MG63 (cell line): ENCODE measurements at regions not wholly inside any gene's neighbourhood (a gene's known extent, or its start where the extent isn't known, plus 50 kb on each side); places are given as distances from the start of the nearest gene placed in this dataset.
"Not testable (repeated sequence)": the region's sequence is repeated elsewhere in the genome, so short reads cannot be mapped to it uniquely, and the experiment has no call there.

Source experiments
- DNase-seq: peaks from one replicate; pipeline ENCODE4 v3.0.0-alpha.2; 2020
- H3K27me3 ChIP-seq: fragments of 250-450 bp; sonication (Bioruptor Pico); 2 replicates; pipeline ENCODE4 v1.5.1; 2020; ENCODE audit warnings: mild to moderate bottlenecking, moderate library complexity
- H3K36me3 ChIP-seq: fragments of 250-450 bp; sonication (Bioruptor Pico); 2 replicates; pipeline ENCODE4 v1.5.1; 2020; ENCODE audit warnings: mild to moderate bottlenecking, moderate library complexity
- H3K4me3 ChIP-seq: fragments of 250-450 bp; sonication (Bioruptor Pico); 2 replicates; pipeline ENCODE4 v1.5.1; 2020; ENCODE audit warnings: mild to moderate bottlenecking, moderate library complexity
- H3K9me3 ChIP-seq: fragments of 250-450 bp; sonication (Bioruptor Pico); 2 replicates; pipeline ENCODE4 v1.5.1; 2020; ENCODE audit warnings: mild to moderate bottlenecking, moderate library complexity

DNA sequence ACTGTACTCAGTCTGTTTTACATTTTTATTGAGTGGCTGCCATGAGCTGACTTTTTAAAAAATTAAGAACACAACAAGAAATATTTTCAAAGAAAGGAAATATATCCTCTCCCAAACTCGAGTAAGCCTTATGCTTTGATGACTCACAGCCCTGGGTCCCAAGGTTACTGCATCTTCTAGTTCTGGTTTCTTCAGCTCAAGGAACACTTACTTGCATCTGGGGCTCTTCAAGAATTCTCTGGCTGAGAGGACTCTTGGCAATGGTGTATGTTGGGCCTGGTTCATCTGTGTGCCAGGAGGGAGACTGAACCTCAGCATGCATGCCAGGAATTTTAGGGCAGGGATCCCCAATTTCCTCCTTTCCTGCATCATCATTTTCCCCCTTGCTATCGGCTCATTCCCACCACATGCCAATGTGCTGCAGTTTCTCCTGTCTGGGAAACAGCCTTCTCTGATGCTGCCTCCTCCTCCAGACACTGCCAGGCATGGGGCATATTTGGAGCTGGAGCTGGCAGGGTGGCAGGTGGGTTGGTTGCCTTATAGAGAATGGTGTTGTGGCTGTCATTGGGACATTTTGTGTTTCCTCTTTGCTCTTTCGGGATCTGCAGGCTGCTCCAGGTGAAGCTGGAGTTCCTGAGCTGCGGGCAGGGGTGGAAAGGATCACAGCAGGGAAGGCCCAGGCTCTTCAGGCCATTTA lies 192.2 kb upstream of the HS6ST1 start:
- Histone ChIP-seq H3K27me3 (0 out of 2 replicates have a peak, but pooled peaks cover 3% of the 10 kb centered on the region), H3K4me3 (no peak overlapping the region), H3K9me3 (no peaks in the 10 kb centered on the region; the same call in 1 of the 2 replicates), H3K36me3 (no peaks in the 10 kb centered on the region)
- no peak for DNase-seq

DNA sequence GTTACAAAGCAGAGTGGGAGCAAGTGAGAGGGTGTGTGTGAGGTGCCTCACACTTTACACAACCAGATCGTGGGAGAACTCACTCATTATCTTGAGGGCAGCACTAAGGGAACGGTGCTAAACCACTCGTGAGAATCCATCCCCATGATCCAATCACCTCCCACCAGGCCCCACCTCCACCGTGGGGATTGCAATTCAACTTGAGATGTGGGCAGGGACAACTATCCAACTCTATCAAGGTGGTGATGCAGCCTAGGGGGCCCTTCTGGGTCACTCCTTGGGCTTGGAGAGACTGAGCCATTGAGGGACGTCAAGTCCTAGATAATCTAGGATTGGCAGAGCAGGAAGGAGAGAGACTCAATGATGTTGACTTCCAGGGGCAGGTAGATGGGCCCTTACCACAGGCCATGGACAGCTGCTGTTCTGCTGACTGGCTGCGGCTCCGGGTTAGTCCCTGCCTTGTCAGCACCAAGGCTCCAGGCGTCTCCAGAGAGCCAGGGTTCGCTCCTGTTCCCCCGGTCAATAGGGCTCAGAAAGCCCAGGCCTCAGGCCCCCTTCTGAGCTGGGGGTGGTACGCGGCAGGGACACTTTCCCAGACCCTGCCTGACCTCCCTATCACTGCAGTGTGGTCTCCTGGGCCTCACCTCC lies 193.2 kb upstream of the HS6ST1 start:
- H3K27me3 ChIP-seq: 0 out of 2 replicates have a peak, but pooled peaks cover 3% of the 10 kb centered on the region
- no peak overlapping the region for H3K4me3 ChIP-seq
- H3K9me3 ChIP-seq: no peaks in the 10 kb centered on the region; the same call in 1 of the 2 replicates
- no peak for DNase-seq
- no peaks in the 10 kb centered on the region for H3K36me3 ChIP-seq

DNA sequence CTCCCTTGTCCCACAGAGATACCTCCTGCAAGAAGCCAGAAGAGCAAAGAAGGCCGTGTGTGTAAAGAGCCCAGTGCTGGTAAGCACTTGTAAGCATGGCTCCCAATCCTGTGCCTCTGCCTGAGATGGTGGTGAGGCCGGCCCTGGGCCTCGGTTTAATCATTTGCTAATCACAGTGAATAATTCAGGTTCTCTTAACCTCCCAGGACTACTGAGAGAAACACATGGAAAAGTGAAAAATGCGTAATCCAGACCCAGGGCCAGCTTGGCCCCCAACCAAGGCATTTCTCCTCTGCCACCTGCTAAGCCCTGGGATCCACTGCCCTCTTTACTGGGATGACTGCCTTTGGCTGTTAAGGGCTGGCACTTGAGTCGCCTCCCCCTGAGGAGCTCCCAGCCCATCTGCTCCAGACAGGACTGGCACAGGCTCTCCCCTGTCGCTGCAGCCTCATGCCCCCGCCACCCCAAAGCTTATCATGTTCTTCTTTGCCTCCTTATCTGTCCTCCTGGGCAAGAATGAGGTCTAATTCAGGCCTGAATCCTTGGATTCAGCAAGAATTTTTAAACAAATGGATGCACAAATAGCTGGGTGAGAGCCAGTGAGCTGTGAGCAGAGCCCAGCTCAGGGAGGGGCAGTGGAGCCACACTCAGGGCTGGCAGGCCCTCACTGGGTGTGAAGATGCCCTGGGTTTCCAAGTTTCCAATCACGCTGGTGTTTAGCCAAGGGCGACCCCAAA lies 193.9 kb upstream of the HS6ST1 start:
- Histone ChIP-seq H3K36me3 (no peaks in the 10 kb centered on the region), H3K27me3 (0 out of 2 replicates have a peak, but pooled peaks cover 3% of the 10 kb centered on the region), H3K9me3 (no peaks in the 10 kb centered on the region; the same call in 1 of the 2 replicates), H3K4me3 (no peak overlapping the region)
- no peak for DNase-seq

DNA sequence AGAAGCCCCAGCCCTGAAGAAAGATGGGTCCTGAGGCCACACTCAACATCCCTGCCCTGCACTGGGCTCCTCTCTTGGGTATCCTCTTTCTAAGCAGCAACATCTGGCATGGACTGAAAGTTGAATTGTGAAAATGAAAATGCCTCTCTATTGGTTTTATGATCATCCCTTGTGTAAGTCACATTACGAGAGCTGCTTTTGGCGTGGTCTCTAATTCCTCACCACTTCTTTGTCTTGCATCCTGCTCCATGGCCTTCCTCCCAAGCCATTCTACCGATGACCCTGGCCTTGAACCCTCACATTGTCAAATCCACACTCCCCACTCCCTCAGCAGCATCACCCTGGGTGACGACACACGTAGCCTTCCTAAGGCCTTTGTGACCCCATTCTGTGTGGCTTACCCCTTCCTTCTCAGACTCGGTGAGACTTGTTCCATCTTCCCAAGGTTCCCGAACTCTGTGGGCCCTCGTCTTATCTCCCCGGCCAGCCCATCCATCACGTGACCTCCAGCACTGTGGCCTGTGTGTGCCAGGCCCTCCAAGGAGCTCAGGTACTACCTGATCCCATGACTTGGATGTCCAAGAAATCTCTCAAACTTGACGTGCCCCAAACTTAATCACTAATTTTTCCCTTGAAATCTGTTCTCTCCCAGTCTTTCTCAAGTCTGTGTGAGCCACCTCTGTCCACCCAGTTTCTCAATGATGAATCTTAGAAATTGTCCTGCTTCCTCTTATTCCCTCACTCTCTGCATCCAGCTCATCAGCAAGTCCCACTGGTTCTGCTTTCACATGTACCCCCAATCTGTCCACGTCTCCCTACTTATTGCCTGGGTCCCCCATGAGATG lies 194.7 kb upstream of the HS6ST1 start:
- H3K36me3 ChIP-seq: no peaks in the 10 kb centered on the region
- 0 out of 2 replicates have a peak, but pooled peaks cover 3% of the 10 kb centered on the region for H3K27me3 ChIP-seq
- no peak for DNase-seq
- H3K4me3 ChIP-seq: no peak overlapping the region
- H3K9me3 ChIP-seq: no peaks in the 10 kb centered on the region; the same call in 1 of the 2 replicates

DNA sequence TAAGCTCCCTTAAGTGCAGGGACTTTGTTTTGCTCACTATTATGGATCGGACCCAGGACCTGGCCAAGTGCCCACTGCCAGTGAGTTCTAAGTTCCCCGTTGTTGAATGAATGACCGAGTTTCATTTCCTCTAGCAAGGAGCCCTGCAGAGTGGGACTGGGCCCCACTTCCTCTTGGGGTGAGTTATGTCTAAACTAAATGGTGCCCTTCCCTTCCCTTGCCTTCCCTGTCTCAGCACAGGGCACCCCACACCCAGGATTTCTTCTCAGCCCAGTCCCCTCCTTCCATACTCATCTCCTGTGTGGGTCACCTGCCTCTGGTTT lies 195.3 kb upstream of the HS6ST1 start:
- no peak overlapping the region for H3K4me3 ChIP-seq
- no peak for DNase-seq

DNA sequence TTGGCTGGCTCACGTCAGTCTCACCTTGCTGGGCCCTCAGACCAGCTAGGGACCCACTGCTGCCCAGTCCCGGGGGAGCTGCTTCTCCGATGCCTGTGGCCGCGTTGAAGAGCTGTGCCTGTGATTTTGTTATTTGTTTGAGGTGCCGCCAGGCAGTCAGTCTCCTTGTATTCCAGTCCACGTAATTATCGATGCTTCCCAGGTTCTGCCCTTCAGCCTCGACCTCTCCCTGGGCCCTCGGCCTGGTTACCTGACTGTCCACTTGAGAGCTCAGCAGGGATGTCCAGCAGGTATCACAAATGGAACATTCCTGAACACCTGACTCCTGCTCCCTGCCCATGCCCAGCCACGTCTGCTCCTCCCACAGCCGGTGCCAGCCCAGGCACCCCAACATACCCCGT lies 195.9 kb upstream of the HS6ST1 start:
- no peak for DNase-seq
- Histone ChIP-seq H3K27me3 (no peaks in the 10 kb centered on the region), H3K9me3 (no peaks in the 10 kb centered on the region), H3K36me3 (no peaks in the 10 kb centered on the region), H3K4me3 (no peak overlapping the region)

More for the DNA sequence above, 195.3 kb upstream of the HS6ST1 start:
- no peaks in the 10 kb centered on the region; the same call in 1 of the 2 replicates for H3K9me3 ChIP-seq
- H3K27me3 ChIP-seq: 0 out of 2 replicates have a peak, but pooled peaks cover 3% of the 10 kb centered on the region
- no peaks in the 10 kb centered on the region for H3K36me3 ChIP-seq

DNA sequence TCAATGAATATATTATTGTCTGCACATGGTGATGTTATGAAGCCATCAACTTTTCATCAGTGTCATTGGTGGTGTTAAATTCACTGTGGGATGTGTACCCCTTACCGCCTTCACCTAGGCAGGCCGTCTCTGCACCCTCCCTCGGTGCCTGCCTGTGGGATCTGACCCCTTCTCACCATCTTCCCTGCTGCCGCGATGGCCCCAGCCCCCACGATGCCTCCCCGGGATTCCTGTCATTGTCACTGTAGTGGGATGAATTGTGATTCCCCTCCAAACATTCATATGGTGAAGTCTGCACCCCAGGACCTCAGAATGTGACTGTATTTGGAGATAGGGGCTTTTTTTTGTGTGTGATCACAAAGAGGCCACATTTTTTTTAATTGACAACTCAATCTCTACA lies 198.3 kb upstream of the HS6ST1 start:
- Histone ChIP-seq H3K4me3 (no peak overlapping the region), H3K27me3 (no peaks in the 10 kb centered on the region), H3K36me3 (no peaks in the 10 kb centered on the region)

DNA sequence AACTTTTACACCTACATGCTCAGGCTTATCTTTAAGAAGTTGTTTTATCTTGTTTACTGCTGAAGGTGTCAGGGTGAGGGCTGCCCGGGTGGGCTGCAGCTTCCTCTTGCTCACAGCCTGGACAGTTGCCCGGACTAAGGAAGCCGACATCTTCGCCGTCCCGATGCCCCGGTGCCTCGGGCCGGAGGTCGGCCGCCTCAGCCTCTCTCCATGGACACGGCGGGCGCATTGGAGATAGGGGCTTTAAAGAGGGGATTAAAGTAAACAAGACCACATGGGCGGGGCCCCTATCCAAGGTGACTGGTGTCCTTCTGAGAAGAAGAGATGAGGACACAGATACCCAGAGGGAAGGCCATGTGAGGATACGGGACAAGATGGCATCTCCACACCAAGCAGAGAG lies 200.4 kb upstream of the HS6ST1 start:
- not testable (repeated sequence) for H3K9me3 ChIP-seq, H3K4me3 ChIP-seq, H3K36me3 ChIP-seq, H3K27me3 ChIP-seq, DNase-seq

More for the DNA sequence above, 198.3 kb upstream of the HS6ST1 start:
- no peaks in the 10 kb centered on the region for H3K9me3 ChIP-seq
- DNase-seq: no peak

DNA sequence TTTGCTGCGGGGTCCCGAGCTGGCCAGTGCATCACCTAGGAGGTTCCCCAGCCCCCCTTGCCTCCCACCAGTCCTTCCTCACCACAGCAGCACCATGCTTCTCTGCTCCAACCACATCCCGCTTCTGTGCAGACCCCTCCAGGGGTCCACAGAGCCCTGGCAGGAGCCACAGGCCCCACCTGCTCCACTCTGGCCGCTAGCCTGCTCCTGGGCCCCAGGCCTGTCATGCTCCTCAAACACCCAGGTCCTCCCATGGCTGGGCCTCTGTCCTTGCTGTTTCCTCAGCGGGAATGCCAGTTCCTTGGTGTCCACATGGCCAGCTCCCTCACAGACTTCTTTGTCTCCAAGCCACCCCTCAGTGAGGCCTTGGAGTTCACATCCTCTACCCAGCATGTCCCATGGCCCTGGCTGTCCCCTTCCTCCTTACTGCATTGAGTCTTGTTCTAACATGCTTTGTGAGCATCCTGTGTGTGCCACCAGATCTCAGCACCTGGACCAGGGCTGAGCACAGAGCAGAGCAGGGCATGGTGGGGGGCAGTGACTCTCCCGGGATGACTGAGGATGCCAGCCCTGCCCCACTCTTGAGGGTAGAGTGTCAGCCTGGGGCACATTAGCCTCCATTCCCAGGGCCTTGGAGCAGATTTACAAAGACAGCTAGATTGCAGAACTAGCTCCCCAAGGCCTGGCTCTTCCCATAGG lies 201.0 kb upstream of the HS6ST1 start:
- DNase-seq: no peak
- no peaks in the 10 kb centered on the region for H3K36me3 ChIP-seq
- no peak overlapping the region for H3K4me3 ChIP-seq
- no peaks in the 10 kb centered on the region for H3K27me3 ChIP-seq
- H3K9me3 ChIP-seq: no peaks in the 10 kb centered on the region

DNA sequence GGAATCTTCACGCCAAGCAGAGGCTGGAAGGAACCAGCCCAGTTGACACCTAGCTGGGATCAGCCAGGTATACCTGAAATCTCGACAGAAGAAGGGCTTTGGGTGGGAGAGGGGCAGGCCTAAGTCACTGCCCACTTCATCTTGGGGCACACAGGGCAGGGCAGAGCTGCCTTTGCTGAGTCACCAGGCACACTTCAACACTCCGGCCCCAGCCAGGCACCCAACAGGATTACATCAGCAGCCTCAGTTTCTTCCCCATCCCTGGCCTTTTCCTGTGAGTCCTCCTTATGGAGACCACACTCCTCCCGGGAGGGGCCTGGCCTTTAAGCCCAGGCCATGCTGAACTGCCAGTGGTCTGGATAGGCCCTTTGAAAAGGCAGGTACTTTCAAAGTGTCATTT lies 201.7 kb upstream of the HS6ST1 start:
- Histone ChIP-seq H3K36me3 (no peaks in the 10 kb centered on the region), H3K27me3 (no peaks in the 10 kb centered on the region), H3K9me3 (no peaks in the 10 kb centered on the region), H3K4me3 (no peak overlapping the region)
- no peak for DNase-seq

DNA sequence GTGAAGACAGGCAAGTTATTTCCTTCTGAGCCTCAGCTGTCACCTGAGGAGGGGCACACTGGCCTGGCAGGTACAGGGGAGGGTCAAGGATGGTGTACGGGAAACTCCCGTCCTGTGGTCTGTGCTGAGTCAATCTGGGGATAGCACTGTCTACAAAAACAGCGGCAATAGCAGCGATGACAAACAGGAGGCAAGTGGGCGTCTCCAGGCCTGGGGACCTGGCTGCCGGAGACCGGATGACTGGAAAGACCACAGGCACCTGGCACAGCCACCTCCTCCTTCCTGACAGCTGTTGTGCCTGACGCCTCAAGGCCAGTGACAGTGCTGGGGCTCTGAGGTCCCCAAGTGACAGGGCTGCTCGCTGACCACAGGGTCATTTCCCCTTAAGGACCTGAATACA lies 202.1 kb upstream of the HS6ST1 start:
- Histone ChIP-seq H3K27me3 (no peaks in the 10 kb centered on the region), H3K4me3 (no peak overlapping the region), H3K36me3 (no peaks in the 10 kb centered on the region), H3K9me3 (no peaks in the 10 kb centered on the region)
- DNase-seq: no peak

DNA sequence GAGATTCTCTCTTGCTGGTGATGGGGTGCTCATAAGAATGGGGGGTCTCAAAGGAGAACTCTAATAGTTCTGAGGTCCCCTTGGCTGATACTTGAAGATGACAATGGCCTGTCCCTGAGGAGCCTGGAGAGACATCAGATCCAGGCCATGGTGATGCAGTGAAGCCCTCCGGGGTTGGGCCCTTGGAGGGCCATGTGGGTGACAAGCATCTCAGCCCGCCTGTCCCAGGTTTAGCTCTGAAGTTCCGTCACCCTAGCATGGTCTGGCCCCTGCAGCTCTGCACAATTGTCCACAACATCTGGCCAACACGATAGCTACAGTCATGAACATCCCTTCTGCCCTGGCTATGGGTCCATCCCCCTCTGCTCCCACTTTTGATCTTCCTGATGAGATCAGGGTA lies 202.8 kb upstream of the HS6ST1 start:
- Histone ChIP-seq H3K4me3 (no peak overlapping the region), H3K9me3 (no peaks in the 10 kb centered on the region), H3K36me3 (no peaks in the 10 kb centered on the region)

DNA sequence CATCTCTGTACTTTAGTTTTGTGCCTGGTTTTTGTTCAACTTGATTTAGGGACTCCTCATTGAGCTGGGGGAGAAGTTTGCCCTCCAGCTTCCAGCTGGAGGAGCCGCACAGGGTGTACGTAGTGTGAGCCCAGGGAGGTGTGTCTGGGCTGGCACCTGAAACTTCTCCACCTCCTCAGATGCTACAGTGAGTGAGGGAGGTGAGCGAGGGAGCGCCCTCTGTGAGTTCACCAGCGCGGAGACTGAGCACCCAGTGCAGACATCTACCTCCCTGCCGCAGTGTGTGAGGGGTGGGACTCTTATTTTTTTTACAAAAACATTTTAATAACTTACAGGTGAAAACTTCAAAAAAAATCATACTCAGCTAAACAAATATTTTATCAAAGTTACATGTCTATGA lies 204.2 kb upstream of the HS6ST1 start:
- Histone ChIP-seq H3K4me3 (no peak overlapping the region), H3K27me3 (no peaks in the 10 kb centered on the region), H3K9me3 (no peaks in the 10 kb centered on the region), H3K36me3 (no peaks in the 10 kb centered on the region)
- no peak for DNase-seq

More for the DNA sequence above, 202.8 kb upstream of the HS6ST1 start:
- no peak for DNase-seq
- H3K27me3 ChIP-seq: no peaks in the 10 kb centered on the region

DNA sequence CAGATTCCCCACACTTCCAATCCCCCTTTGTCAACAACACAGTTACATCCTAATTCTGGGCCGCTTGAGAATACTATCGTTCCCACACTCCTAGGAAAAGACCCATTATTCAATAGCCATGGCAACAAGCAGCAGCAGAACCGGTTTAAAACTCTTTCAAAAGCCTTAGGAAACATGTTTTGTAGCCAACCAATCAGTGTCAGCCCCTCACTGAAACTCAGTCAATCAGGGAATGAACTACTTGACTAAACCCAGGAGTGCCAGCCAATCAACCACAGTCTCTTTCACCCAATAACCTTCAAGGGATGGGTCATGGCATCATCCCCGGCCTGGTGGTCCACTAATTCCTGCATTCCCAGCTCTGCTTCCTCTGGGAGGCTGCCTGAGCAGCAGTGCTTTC lies 204.8 kb upstream of the HS6ST1 start:
- no peak for DNase-seq
- no peaks in the 10 kb centered on the region for H3K9me3 ChIP-seq
- H3K36me3 ChIP-seq: no peaks in the 10 kb centered on the region
- no peaks in the 10 kb centered on the region for H3K27me3 ChIP-seq
- no peak overlapping the region for H3K4me3 ChIP-seq

DNA sequence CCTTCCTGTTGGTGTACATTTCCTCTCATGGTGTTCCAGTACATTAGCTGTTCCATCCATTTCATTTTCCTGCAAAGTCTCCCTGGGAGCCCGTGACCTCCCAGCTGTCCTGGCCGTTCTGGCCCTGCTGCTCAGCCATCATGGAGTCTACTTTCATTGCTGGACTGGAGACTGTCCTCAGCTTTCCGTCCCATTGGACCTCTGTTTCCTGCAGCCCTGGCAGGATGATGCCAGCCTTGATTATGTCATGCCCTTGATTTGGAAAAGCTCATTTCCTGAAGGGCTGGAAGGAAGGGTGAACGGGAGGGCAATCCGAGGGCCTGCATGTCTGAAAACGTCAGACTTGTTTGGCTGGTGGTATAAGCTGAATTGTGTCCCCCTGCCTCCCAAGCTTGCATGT lies 205.5 kb upstream of the HS6ST1 start:
- Histone ChIP-seq H3K36me3 (no peaks in the 10 kb centered on the region), H3K9me3 (no peaks in the 10 kb centered on the region), H3K27me3 (no peaks in the 10 kb centered on the region), H3K4me3 (no peak overlapping the region)
- no peak for DNase-seq

DNA sequence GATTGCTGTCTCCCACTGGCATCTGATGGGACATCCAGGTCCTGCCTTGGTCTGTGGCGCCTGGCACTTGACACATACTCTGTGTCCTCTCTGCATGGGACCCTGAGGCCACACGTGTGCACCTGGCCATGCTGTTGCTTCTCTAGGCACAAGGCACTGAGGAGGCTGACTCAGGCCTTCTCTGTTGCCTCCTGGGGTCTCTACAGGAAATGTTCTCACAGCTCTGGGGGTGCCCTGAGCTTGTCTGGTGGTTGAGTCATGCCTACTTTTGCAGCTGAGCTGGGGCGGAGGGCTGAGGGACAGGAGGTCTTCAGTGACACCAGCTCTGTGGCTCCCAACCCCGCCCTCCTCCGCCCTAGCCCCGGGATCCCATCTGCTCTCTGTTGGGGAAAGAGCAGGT lies 207.0 kb upstream of the HS6ST1 start:
- H3K9me3 ChIP-seq: no peaks in the 10 kb centered on the region
- H3K27me3 ChIP-seq: no peaks in the 10 kb centered on the region
- H3K36me3 ChIP-seq: no peaks in the 10 kb centered on the region
- DNase-seq: no peak
- no peak overlapping the region for H3K4me3 ChIP-seq
